ENCODE measurements at regions not wholly inside any gene's neighbourhood (a gene's known extent, or its start where the extent isn't known, plus 50 kb on each side); places are given as distances from the start of the nearest gene placed in this dataset.

DNA sequence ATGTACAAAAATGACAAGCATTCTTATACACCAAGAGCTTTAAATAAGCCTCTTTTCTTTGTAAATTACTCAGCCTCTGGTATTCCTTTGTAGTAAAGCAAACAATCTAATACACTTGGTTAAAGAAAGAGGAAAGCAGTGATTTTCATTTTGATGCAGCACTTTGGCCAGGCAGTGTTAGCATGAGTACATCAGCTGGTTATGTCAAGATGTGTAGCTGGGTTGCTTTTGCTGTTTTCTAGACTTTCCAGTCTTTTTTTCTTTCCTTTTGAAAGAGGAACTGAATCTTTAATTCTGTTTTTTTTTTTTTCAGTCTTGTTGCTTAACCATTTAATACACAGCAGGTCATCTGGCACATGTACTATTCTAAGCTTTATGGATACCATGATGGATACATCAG, 167.1 kb upstream of the AADAT start:
- Histone ChIP-seq H3K23ac (ENCODE audit: insufficient read length) (no peak overlapping the region), H3K4me1 (replicated peaks in 1 of 4; ENCODE audit: control insufficient read depth in 3 of 4, insufficient read depth in 4 of 4, low read length in 3 of 4) (no peaks in the 10 kb centered on the region)
- TF ChIP-seq RFX5 (IDR thresholded peaks at IDR 0.05; ENCODE audit: borderline replicate concordance, low read depth, low read length) (no peak), USF2 (IDR thresholded peaks at IDR 0.05; ENCODE audit: low read length) (no peak), CHD2 (IDR thresholded peaks at IDR 0.05; ENCODE audit: low read length) (no peak), CBX5 (IDR thresholded peaks at IDR 0.05; ENCODE audit: low read depth, low read length) (no peak), GABPA (IDR thresholded peaks at IDR 0.05; ENCODE audit: borderline replicate concordance, insufficient read depth, low read length) (no peak), E2F6 (IDR thresholded peaks at IDR 0.05) (no peak), JUN (IDR thresholded peaks at IDR 0.05; ENCODE audit: low read depth, low read length) (no peak), KDM1A (IDR thresholded peaks at IDR 0.05; ENCODE audit: borderline replicate concordance, low read length) (no peak), FOSL1 (IDR thresholded peaks at IDR 0.05; ENCODE audit: insufficient read depth, low read depth, low read length) (no peak), RAD21 (IDR thresholded peaks at IDR 0.05 in 1 of 2, conservative IDR thresholded peaks at IDR 0.05 in 1 of 2; ENCODE audit: low read depth in 2 of 2, low read length in 2 of 2) (no peak)

More for the DNA sequence above, 167.1 kb upstream of the AADAT start:
- FAIRE-seq = no peak
- DNase-seq (ENCODE audit: low read depth in 1 of 2, low spot score in 2 of 2) = no peak
- Histone ChIP-seq H4K91ac (replicated peaks; ENCODE audit: insufficient read length, low read length) (no peak overlapping the region), H3K79me2 (ENCODE audit: control insufficient read depth in 1 of 2, insufficient read depth in 2 of 2, low read length in 2 of 2) (no peaks in the 10 kb centered on the region), H4K8ac (ENCODE audit: extremely low read depth, insufficient read depth, low read length) (no peak overlapping the region), H3K56ac (replicated peaks; ENCODE audit: insufficient read length, low read depth, low read length) (no peak overlapping the region), H3K4me2 (ENCODE audit: insufficient read depth in 1 of 2, low read depth in 2 of 2, low read length in 2 of 2) (no peak overlapping the region), H2AFZ (ENCODE audit: low read length) (no peak overlapping the region), H3K9ac (replicated peaks in 1 of 4; ENCODE audit: extremely low read depth in 1 of 4, low read depth in 3 of 4, low read length in 3 of 4) (no peak overlapping the region), H3K14ac (ENCODE audit: insufficient read length) (no peak overlapping the region), H3K23me2 (ENCODE audit: low read depth, low read length) (no peaks in the 10 kb centered on the region), H3K27me3 (replicated peaks in 1 of 4; ENCODE audit: control insufficient read depth in 3 of 4, extremely low read depth in 1 of 4, insufficient read depth in 3 of 4, low read length in 3 of 4) (no peaks in the 10 kb centered on the region), H3K79me1 (ENCODE audit: low read depth, low read length) (no peaks in the 10 kb centered on the region), H2BK120ac (replicated peaks; ENCODE audit: low read depth, low read length) (no peak overlapping the region), H2BK5ac (ENCODE audit: low read depth, low read length) (no peak overlapping the region), H2BK20ac (ENCODE audit: low read length) (no peak overlapping the region), H4K20me1 (replicated peaks in 1 of 2; ENCODE audit: control insufficient read depth in 1 of 2, insufficient read depth in 2 of 2, low read length in 2 of 2) (no peaks in the 10 kb centered on the region), H3K9me3 (ENCODE audit: insufficient read depth in 2 of 2, low read depth in 1 of 2, low read length in 1 of 2) (no peaks in the 10 kb centered on the region), H2BK15ac (ENCODE audit: low read length) (no peak overlapping the region), H3K36me3 (ENCODE audit: control insufficient read depth in 2 of 4, insufficient read depth in 4 of 4, low read length in 3 of 4) (no peaks in the 10 kb centered on the region), H4K5ac (ENCODE audit: insufficient read length, low read depth, low read length) (no peak overlapping the region), H3K18ac (ENCODE audit: extremely low read depth, low read length) (no peak overlapping the region), H2BK12ac (ENCODE audit: low read depth, low read length) (no peak overlapping the region), H3K27ac (ENCODE audit: low read depth, low read length) (no peak overlapping the region), H3K4ac (replicated peaks; ENCODE audit: insufficient read length, low read depth, low read length) (no peak overlapping the region), H3K4me3 (ENCODE audit: extremely low read depth in 1 of 4, insufficient read depth in 2 of 4, low read depth in 3 of 4, low read length in 4 of 4) (no peak overlapping the region), H2AK5ac (ENCODE audit: low read depth, low read length) (no peak overlapping the region)
- ChIA-PET POLR2A (ENCODE audit: partially characterized antibody) (no interaction called here), CTCF (ENCODE audit: partially characterized antibody) (interaction anchor here (0.8 to 6.3 kb wide), 10 partner anchors 10 to 332 kb away, joined by 3 to 72 read pairs (median 20); partner anchors contain the start of gene AADAT)
